ENCODE measurements at regions not wholly inside any gene's neighbourhood (a gene's known extent, or its start where the extent isn't known, plus 50 kb on each side); places are given as distances from the start of the nearest gene placed in this dataset.

DNA sequence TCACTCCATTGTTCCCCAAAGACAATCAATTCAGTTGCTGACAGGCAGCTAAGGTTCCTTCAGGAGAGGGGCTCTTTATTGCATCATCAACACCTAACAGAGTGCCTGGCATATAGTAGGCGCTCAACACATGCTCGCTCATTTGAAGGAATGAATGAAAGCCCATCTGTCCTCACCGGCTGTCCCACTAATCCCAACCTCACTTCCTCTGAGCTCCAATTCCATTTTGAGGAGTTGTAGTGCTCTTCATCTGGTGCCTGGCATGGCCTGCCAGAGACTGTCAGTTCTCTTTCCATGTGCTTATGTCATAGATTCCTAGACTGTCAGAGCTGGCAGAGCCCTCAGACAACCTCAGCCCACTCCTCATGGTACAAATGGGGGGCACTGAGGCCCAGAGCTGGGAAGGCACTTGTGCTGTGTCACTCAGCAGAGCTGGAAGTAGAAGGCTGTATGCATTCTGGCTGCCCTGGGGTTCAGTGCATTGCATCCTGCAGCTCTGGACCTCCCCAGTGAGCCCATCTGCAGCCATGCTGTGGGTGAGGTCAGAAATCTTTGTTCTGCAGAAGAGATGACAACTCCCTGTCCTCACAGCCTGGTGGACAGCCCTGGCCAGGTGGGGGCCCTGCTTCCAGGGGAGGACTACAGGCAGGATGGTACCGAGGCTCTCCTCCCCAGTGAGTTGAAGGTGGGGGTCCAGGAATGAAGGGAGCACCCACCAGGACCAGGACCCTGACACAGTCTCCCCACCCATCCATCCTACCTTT lies 134.9 kb upstream of the PJA1 start:
- no peak for DNase-seq

DNA sequence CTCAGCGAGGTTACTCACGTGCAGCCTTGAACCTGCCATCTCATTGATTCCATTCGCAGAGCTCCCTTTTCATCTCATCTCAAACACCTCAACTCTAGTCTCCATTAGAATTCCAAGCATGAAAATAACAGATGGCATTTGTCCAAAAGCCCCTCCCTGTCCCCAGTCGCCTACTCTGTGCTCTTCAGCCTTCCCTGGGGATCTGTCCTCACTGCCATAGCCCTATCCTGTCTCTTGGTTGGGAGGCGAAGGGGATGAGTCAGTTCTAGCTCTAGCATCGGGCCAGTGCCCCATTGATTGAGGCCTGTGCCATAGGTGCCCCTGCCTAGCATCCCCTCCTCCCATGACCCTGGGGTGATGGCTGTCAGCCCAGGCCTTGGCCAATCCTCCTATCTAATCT lies 134.0 kb upstream of the PJA1 start:
- no peak for DNase-seq

DNA sequence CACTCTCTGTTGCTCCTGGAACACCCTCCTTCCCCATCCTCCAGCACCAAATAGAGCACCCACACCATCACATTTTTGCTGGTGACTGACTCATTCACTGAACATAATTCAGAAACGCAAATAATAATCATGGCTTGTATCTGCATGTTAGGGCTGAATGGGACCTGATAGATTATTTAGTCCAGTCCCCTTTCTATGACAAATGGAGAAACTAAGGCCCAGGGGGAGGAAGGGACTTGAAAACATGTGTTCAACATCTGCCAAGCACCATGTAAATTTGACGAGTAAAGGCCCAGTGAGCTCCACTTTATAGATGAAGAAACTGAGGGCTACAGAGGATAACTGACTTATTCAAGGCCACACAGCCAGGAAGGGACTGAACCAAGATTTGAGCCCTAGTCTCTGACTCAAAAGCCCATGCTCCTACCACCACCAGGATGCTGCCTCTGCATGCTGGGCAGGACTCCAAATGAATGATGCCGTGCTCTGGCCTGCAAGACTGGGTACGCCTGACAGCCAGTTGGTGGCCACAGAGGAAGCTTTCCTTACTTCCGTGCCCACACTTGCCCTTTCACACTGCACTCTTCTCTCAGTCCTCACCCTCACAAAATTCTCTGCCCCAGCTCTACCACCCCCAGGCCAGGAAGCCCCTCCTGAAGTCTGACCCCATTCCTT lies 133.3 kb upstream of the PJA1 start:
- DNase-seq: peak; percentile 26

DNA sequence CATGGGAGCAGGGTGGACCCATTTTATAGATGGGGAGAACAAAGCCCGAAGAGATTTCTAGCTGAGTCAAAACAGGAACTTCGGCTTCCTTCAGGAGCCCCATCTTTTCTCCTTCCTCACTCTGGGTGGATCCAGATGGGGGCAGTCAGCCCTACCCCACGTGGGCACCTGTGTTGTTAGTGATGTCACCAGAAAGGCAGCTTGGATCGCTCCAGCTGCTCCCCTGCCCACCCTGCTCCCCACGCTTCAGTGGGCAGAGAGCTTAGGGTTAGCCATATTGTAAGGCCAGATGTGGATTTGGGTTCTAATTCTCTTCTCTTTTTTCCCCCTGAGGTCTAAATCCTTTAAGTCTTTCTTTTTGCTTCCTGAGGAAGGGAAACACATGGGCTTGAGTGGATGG lies 132.3 kb upstream of the PJA1 start:
- DNase-seq: no peak

DNA sequence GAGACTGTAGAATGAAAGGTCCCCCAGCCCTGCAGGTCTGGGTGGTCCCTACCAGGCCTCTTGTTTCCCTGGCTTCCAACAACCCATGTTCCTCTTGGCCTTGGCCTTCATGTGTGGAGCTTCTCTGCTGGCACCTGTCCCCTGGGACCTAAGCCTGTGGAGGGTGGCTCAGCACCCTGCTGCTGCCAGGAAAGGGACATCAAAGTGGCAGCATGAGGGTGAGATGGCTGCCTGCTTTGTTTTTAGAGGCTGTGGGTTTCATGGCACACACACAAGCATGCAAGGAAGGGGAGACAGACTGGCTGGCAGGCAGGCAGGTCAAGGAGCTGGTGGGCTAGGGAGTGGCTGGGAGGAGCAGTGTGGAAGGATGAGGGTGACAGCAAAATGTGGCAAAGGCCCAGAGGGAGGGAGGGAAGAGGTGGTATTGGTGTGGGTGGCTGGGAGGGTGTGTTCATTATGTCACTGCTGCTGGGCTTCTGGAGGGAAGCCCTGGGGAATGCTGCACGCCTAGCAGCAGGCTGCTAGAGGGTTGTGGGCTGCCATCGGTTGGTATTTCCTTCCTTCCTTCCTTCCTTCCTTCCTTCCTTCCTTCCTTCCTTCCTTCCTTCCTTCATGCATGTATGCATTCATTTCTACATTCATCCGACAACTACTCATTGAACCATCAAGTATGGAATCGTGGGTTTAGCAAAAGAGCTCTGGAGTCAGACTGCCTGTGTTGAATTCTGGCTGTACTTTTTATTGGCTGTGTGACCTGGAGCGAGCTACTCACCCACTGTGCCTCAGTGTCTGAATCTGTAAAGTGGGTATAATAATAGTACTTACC lies 128.7 kb upstream of the PJA1 start:
- DNase-seq: no peak

DNA sequence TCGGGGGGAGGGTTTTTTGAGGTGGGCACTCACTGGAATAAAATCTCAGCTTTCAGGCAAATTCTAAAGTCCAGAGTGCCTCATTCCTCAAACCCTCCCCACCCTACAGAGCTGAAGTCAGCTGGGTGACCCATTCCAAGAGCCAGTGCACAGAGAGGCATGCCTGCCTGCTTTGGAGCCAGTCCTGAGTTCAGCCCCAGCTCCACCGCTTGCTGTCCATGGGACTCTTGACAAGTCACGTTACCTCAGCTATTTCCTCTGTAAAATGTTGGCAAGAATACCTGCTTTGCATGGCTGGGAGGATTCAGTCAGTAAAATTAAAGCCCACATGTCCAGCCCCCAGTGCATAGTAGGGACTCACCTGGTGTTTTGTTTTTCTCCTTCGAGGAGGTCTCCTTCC lies 125.9 kb upstream of the PJA1 start:
- DNase-seq: no peak

DNA sequence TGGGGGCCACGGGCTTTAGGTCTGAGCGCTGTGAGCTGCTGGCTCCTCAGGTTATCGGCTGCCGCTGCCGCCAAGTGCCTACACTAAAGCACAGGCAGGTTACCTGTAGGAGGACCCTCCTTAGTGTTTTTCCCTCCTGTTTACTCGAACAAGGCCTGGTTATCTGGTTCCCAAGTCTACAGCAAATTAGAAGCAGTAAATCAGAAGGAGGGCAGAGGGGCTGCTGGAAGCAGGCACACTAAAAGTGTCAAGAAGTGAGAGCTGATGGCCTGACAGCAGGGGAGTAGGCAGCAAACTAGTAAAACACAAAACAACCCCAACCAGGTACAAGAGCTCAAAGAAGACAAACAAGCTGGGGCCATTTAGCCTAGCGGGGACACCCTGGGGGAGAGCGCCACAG lies 125.0 kb upstream of the PJA1 start:
- no peak for DNase-seq

DNA sequence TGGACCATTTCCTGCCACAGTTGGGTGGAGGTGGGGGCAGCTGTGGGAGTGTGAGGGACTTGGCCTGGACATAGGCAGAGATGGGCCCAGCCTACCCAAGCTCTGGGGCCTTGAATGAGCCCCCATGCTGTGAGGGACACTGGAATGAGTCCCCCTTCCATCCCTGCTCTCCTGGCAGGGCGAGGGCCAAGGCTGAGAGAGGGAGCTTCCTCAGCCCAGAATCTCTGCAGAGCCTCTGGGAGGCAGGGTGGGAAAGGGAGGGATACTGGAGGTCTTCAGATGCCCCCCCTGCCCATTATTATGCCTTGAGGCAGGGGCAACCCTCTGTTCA lies 124.5 kb upstream of the PJA1 start:
- no peak for DNase-seq

DNA sequence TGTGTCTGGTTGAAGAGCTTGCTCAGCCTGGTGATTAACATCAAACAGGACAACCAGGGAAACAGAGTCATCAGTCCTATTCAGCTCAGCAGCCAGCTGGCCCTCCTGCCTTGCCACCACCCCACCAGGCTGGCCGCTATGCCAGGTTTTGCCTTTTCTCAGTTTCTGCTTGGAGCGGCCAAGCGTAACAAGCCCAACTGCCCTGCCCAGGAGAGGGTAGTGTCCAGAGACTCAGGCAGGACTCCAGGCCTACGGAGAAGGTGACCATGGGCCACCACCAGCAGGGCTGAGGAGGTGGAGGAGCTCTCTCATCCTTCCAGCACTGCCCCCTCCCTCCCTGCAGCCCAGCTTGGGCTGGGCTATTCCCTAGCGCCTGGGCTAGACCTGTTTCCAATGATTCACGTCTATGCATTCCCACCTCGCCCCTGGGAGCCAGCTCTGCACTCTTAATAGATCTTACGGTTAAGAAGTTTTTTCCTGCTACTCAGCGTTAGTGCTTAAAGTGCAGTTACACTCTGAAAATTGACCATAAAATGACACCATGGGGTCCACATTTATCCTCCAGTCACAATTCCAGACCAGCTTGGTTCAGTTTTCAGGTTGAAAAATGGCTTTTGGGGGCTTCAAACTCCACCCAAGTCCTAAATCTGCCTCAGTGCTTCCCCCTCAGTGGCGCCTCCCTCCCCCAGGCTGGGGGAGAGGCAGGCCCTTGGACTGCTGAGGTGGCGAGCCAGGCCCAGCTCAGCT lies 124.0 kb upstream of the PJA1 start:
- DNase-seq: peak; percentile 45

DNA sequence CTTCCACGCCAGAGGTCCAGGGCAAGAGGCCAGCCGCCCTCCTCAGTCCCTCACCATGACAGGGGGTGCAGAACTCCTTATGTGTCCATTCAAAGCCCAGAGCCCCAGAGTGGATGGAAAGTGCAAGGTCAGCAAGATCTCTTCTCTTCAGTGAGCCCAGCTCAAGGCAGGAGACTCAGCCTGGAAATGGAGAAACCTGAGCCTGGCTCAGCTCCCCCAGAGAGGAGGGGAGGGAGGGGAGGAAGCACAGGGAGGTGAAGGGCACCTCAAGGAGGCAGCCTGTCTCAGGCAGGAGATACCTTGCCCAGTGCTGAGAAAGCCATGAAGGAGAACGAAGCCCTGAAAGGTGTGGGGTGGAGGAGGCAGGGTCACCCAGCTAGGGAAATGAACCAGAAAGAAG lies 121.8 kb upstream of the PJA1 start:
- DNase-seq: no peak

DNA sequence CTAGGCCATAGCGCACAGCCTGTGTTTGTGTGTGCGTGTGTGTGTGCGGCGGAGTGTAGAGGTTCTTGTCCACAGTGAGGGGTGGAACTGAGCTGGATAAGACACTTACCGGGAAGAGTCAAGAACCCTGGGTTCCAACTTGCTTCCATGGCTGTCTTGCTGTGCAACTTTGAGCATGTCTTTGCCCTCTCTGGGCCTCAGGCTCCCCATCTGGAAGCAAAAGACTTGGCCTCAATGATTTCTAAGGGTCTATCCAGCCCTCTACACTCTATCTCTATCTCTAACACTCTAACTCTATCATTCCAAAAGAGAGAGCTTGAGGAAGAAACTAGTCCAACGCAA lies 121.3 kb upstream of the PJA1 start:
- no peak for DNase-seq

DNA sequence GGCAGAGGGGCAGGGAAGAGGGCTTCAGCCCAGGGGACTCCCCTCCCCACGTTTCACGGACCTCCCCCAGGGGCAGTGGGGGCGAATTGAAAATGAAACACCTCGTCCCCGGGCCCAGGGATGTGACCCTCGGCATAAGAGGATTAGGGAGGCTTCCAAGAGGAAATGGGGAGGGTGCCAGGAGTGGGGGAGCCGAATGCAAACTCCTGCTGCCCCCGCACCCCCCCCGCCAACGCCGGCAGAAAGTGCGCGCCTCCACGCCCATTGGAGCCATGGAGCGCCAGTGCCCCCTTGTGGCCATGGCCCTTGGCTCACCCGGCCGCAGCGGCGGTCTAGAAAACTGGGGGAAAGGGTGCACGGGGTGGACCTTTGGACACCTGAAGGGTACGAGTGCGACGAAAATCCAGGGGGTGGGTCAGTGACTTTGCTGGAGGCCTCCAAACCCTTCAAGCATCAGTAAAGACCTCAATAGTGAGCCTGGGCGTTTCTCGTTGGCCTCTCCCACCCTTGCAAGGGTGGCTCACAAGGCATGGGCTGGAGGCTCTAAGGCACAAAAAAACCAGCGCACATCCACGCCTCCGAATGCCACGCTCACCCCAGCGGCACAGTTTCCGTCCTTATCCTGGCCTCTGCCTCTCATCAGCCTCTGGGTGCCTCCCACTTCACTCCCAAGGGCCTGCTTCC lies 120.8 kb upstream of the PJA1 start:
- peak; percentile 39 for DNase-seq

DNA sequence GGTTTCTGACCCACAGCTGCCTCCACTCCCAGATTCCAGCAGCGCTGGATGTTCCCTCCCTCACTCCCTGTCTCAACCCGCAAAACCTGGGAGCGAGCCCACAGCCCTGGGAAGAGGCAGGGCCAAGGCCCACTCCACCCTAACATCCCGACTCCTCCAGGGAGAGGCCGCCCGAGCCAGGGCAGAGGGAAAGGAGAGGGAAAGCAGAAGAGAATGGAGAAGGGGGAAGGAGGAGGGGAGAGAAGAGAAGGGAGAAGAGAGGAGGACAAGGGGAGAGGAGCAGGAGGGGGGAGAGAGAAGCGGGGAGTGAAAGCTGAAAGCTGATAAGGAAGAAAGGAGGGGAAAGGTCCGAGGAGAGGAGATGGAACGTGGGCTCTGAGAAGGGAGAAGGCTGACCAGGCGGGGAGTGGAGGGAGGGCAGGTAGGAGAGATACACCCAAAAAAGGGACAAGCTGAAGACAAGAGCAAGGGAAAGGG lies 120.2 kb upstream of the PJA1 start:
- DNase-seq: peak; percentile 18

DNA sequence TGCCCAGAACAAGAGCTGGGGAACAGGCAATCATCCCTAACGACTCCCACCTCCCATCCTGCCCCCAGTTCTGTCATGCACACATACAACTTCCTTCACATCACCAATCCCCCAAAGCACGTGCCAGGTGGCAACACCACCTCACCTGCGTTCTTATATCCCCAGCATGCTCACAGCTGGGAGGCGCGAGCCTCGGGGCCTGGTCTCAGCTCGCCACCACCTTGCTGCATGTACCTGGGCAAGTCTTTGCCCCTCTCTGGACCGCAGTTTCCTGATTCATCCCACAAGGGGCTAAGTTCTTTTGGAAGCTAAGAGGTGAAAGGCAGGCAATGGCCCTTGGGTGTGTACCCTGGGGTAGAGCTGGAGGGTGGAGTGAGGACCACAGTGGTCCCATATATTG lies 119.2 kb upstream of the PJA1 start:
- DNase-seq: no peak

DNA sequence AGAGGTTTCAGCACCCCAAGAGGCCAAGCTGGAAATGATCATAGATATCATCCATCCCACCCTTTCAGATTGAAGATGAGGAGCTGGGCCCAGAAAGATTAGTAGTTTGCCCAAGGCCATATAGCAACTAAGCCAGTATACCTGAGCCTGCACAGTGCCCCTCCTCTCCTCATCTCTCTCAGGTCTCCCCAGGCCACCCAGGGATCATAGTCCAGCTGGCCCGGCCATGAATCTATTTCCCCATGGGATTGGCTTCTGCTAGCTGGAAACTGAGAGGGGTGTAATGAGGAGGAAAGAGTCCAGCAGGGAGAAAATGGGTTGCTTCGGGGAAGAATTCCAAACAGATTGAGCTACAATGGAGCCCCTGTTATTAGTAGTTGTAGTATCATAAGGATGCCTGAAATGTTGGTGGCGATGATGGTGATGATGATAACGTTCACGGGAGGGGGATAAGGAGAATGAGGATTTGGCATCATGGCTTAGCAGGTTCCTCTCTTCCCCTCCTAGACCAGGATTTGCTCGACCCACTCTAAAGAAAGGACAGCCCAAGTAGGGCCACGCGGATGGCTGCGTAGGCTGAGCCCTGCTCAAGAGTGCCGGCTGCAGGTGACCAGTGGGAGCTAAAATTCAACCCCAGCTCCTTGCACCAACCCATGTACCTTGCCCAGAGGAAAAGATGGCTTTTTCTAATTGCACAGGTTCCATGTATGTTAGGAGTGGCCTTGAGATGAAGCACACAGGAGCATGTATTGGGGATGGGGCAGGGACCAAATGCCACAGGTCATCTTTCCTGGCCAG lies 117.8 kb upstream of the PJA1 start:
- no peak for DNase-seq

DNA sequence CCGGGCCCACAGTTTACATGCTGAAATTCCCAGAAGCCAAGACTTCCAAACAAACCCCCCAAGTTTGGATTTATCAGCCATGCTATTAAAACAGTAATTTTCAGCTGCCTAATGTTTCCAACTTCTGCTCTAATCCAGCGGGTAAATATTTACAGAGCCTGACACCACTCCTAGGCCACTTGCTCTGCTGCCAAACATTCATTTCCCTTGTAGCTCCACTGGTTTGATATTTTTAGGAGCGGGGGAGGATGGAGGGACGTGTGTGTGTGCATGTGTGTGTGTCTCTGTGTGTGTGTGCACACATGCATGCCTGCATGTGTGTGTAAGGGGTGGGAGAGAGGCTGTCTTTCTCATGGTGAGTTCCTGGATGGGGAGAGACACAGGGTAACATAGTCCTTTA lies 115.7 kb upstream of the PJA1 start:
- DNase-seq: no peak

DNA sequence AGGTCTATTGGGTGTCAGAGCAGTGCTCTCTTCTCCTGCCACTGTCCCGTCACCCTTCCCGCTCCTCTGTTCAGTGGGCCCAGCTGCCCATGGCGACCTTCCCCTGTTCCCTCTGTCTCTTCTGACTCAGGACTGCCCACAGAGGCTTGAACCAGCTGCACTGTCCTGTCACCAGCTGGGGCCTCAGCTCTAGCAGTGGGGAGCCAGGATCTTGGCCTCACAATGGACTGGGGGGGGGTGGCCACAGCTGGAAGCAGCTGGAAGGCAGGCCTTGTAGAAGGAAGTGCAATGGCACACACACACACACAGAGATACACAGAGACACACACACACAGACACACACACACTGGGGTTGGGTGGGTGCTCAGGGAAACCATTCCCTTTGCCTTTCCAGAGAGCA lies 114.0 kb upstream of the PJA1 start:
- DNase-seq: no peak

DNA sequence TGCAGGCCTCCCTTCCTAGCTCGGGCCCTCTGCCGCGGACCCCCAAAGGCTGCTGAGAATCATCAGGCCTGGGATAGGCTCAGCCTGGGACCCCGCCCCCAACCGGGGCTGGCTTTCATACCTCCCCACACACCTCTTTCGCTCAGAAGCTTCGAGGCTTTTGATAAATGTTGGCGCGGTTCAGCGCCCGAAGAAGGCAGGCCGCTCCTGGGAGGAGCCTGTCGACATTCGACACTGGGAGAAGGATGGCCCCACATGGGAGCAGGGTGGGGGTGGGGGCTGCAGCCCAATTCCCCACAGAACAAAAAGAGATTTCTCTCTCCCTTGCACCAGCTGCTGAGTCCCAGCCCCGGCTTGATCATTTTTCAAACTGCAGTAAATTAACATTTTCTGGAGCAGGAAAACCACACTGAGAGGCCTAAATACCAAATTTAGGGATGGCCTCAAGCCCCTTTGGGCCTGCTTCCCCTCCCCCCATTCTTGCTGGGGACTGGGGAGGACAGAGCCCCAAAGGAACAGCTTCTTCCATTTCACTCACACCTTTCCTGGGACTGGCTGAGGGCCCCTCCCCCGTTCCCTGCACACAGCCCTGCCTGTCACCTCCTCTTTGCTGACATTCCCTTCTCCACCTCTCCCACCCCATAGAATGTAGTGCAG lies 112.9 kb upstream of the PJA1 start:
- DNase-seq: no peak

DNA sequence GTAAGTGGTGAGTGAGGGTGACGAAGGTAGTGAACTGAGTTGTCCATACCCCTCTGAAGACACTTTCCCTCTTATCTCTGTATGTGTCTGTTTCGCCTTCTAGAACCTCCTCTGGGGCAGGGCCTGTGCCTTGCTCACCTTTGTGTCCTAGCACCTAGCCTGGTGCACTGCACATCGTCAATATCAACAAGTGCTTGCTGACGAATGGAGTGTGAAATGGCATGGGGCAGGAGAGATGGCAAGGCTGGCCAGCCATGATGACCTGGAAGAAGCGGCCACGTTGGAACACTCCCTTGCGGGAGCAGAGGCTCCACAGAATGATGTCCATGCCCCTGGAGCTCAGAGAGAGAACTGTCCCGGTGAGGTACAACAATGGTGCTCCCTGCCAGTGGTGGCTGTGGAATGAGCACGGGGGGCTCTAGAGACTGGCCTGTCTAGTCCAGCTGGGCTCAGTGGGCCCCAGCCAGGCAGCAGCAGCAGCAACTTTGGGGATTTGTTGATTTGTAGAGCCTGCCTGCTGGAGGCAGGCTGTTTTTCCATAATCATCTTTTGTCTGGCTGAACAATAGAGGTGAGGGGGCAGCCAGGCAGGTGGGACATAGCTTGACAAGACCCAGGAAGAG lies 112.2 kb upstream of the PJA1 start:
- no peak for DNase-seq

DNA sequence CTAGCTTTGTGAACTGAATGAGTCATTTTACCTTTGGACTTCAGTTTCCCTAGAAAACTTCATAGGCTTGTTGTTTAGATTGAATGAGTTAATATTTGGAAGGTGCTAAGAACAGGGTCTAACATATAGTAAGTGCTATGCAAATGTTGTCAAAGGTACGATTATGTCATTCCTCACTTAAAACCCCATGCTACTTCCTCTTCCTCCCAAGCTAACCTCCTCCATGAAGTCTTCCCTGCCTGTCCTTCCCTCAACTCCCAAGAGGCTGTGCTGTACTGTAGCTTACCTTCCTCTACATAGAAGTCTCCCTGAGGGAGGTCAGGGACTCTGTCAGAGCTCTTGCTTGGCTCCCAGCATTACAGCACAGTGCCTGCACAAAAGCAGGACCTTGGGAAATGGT lies 103.4 kb upstream of the PJA1 start:
- DNase-seq: no peak

DNA sequence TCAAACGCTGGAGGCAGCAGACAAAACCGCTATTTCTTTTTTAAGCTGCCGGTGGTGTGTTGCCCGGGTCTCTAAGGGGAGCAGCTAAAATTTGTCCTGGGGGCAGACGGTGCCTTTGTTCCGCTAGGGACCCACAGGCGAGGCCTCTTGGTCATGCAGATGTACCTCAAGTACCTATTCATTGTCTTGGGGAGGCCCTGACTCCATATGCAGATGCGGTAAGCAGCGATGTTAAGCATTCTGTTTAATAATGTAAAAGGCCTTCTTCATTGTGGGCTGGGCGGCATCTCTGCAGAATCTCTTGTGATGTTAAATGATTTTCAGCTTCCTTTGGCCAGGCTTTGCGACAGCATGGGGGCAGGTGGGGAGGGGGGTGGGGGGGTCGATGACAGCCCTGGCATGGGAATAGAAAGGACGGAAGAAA lies 98.9 kb upstream of the PJA1 start:
- no peak for DNase-seq

All from fibroblast of skin of right quadriceps (primary cell).